ENCODE measurements at regions not wholly inside any gene's neighbourhood (a gene's known extent, or its start where the extent isn't known, plus 50 kb on each side); places are given as distances from the start of the nearest gene placed in this dataset.

DNA sequence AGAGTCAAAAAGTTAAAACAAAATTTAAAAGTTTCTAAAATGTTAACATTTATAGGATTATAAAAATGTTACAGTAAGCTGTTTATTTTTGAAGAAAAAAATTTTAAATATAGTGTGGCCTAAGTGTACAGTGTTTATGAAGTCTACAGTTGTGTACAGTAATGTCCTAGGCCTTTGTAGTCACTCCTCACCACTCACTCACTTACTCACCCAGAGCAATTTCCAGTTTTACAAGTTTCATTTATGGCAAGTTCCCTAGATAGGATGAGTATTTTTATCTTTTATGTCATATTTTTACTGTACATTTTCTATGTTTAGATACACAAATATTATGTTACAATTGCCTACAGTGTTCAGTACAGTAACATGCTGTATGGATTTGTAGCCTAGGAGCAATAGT lies 419.9 kb downstream of the ARL4A start (continued):
- TF ChIP-seq ZNF8 (CRISPR knock-in tag; IDR thresholded peaks at IDR 0.05) (no peak), OSR1 (CRISPR knock-in tag; IDR thresholded peaks at IDR 0.05) (no peak), POU6F1 (CRISPR knock-in tag; IDR thresholded peaks at IDR 0.05; ENCODE audit: borderline replicate concordance, low read depth) (no peak), ARNTL (CRISPR knock-in tag; IDR thresholded peaks at IDR 0.05; ENCODE audit: borderline replicate concordance, low read depth) (no peak), SNAI2 (CRISPR knock-in tag; IDR thresholded peaks at IDR 0.05) (no peak), TSHZ2 (CRISPR knock-in tag; IDR thresholded peaks at IDR 0.05) (no peak)

DNA sequence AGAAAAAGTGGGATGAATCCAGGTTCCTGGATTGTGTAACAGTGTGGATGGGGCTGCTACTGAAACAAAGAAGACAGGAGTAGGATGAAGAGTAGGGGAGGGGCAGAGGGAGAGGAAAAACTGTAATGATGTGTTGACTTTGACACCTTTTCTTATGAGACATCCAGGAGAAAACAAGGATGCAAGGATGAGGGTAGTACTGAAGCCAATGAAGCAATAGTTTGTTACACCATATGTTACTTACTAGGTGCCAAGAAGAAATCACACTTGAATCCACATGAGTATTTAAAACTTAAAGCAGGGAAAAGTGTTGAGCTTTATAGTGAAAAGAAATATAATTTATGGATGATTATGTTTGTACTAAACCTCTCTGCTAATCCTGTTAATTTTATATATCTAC lies 420.6 kb downstream of the ARL4A start:
- no peak for ATAC-seq
- no peak for TF ChIP-seq GLIS3 (CRISPR knock-in tag; IDR thresholded peaks at IDR 0.05)
- no peak for TF ChIP-seq CSDC2 (CRISPR knock-in tag; IDR thresholded peaks at IDR 0.05)
- no peak for TF ChIP-seq ARNTL (CRISPR knock-in tag; IDR thresholded peaks at IDR 0.05; ENCODE audit: borderline replicate concordance, low read depth)
- TF ChIP-seq RARB (CRISPR knock-in tag; IDR thresholded peaks at IDR 0.05): no peak
- no peak for TF ChIP-seq ZFP30 (CRISPR knock-in tag; IDR thresholded peaks at IDR 0.05)
- TF ChIP-seq ZC3H10 (CRISPR knock-in tag; IDR thresholded peaks at IDR 0.05): no peak
- no peak for TF ChIP-seq TSHZ2 (CRISPR knock-in tag; IDR thresholded peaks at IDR 0.05)
- TF ChIP-seq PPARA (CRISPR knock-in tag; IDR thresholded peaks at IDR 0.05; ENCODE audit: borderline replicate concordance): no peak
- TF ChIP-seq PATZ1 (CRISPR knock-in tag; IDR thresholded peaks at IDR 0.05; ENCODE audit: borderline replicate concordance): no peak
- no peak for TF ChIP-seq CSRNP3 (CRISPR knock-in tag; IDR thresholded peaks at IDR 0.05)
- TF ChIP-seq ZNF565 (CRISPR knock-in tag; conservative IDR thresholded peaks at IDR 0.05; ENCODE audit: low read depth): no peak
- TF ChIP-seq SNAI2 (CRISPR knock-in tag; IDR thresholded peaks at IDR 0.05): no peak
- no peak for TF ChIP-seq OSR1 (CRISPR knock-in tag; IDR thresholded peaks at IDR 0.05)
- TF ChIP-seq ISL1 (CRISPR knock-in tag; IDR thresholded peaks at IDR 0.05): no peak
- no peak for TF ChIP-seq ESRRG (CRISPR knock-in tag; IDR thresholded peaks at IDR 0.05)
- no peak for TF ChIP-seq TCF4 (CRISPR knock-in tag; IDR thresholded peaks at IDR 0.05; ENCODE audit: borderline replicate concordance)
- TF ChIP-seq BACH2 (CRISPR knock-in tag; IDR thresholded peaks at IDR 0.05; ENCODE audit: borderline replicate concordance): no peak
- TF ChIP-seq ZNF70 (CRISPR knock-in tag; IDR thresholded peaks at IDR 0.05): no peak
- no peak for TF ChIP-seq POU6F1 (CRISPR knock-in tag; IDR thresholded peaks at IDR 0.05; ENCODE audit: borderline replicate concordance, low read depth)
- TF ChIP-seq, protein P1, sequence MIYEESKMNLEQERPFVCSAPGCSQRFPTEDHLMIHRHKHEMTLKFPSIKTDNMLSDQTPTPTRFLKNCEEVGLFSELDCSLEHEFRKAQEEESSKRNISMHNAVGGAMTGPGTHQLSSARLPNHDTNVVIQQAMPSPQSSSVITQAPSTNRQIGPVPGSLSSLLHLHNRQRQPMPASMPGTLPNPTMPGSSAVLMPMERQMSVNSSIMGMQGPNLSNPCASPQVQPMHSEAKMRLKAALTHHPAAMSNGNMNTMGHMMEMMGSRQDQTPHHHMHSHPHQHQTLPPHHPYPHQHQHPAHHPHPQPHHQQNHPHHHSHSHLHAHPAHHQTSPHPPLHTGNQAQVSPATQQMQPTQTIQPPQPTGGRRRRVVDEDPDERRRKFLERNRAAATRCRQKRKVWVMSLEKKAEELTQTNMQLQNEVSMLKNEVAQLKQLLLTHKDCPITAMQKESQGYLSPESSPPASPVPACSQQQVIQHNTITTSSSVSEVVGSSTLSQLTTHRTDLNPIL (CRISPR knock-in tag; IDR thresholded peaks at IDR 0.05; ENCODE audit: low read depth): no peak

Data from SK-N-SH treated with all-trans-retinoic acid at 6 μM for 48 hours (cell line).